ENCODE measurements at regions not wholly inside any gene's neighbourhood (a gene's known extent, or its start where the extent isn't known, plus 50 kb on each side); places are given as distances from the start of the nearest gene placed in this dataset.

DNA sequence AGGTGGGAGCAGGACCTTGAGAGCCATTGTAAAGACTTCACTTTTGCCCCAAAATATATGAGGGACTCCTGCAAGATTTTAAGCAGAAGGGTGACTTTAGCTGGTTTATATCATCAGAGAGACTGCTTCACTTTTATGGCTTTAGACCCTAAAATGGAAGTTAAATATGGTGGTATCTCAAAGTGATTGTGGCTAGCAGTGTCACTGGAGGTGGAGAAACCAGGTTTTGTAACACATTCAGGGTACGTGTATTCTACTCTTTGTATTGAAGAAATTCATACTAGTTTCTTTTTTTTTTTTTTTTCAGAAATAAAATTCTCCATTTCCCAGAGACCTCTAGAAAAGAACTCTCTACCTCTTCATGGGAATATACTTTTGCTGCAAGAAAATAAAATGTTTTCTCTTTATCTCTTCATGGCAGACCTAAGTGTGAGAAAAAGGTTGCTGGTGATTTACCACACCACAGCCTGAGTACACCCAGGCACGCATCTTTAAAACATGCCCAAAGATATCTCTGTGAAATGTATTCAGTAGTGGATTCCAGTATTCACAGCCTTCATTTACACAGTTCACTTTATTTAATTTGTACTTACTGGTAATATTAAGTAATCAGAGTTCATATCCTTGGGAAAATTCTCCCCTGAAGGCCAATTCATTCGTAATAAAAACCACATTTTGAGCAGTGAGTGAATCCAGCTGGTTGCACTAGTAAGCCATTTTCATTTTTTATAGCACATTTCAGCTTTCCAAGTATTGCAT lies 74.3 kb upstream of the GUCY1A1 start:
- no peak overlapping the region for H3K27ac ChIP-seq (ENCODE audit: control insufficient read depth, insufficient read depth, low read length)
- no peak for FAIRE-seq

DNA sequence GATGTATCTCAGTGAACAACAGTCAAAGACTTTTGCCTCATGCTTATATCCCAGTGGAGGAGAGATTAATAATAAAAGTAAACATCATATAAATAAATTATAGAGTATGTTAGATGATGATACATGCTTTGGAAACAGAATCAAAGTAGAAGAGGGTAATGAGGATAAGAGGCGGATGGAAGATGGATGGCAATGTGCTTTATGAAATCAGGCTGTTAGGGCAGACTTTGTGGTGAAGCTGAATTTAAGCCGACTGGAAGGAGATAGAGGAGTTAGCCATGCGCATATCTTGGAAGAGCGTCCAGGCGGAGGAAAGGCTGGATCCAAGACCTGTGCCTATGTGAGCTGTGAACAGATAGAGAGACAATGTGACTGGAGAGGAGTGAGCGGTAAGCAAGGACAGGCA lies 74.9 kb upstream of the GUCY1A1 start:
- FAIRE-seq, result no peak
- no peak for DNase-seq (ENCODE audit: low read depth, low spot score)
- TF ChIP-seq EZH2 (IDR thresholded peaks at IDR 0.05; ENCODE audit: low read length) (no peak), CTCF (optimal IDR thresholded peaks at IDR 0.05 in 1 of 3, IDR thresholded peaks at IDR 0.05 in 1 of 3, conservative IDR thresholded peaks at IDR 0.05 in 1 of 3; ENCODE audit: extremely low read depth in 1 of 3, insufficient read depth in 2 of 3, low read length in 3 of 3) (no peak)
- H3K4me3 ChIP-seq (ENCODE audit: control insufficient read depth in 2 of 3, extremely low read depth in 1 of 3, insufficient read depth in 2 of 3, low read depth in 1 of 3, low read length in 3 of 3), result no peak overlapping the region
- H3K4me1 ChIP-seq (ENCODE audit: control insufficient read depth, extremely low read depth, insufficient read depth, low read length), result no peaks in the 10 kb centered on the region
- H3K36me3 ChIP-seq (ENCODE audit: control insufficient read depth in 2 of 2, extremely low read depth in 1 of 2, insufficient read depth in 2 of 2, low read length in 2 of 2), result no peaks in the 10 kb centered on the region
- dilution Hi-C loops (cut with MboI; ENCODE audit: extremely low pct_ligation_motif_present, low sequenced_read_pairs), result no loop called here
- no peaks in the 10 kb centered on the region for H4K20me1 ChIP-seq (ENCODE audit: control insufficient read depth, extremely low read depth, insufficient read depth, low read length)
- H3K9ac ChIP-seq (ENCODE audit: control insufficient read depth, extremely low read depth, insufficient read depth, low read length), result no peak overlapping the region
- H2AFZ ChIP-seq (ENCODE audit: control insufficient read depth, low read length), result no peak overlapping the region
- no peaks in the 10 kb centered on the region for H3K9me3 ChIP-seq (ENCODE audit: control insufficient read depth, low read depth, low read length)
- H3K79me2 ChIP-seq (ENCODE audit: control insufficient read depth, insufficient read depth, low read length), result no peaks in the 10 kb centered on the region
- no peaks in the 10 kb centered on the region for H3K27me3 ChIP-seq (ENCODE audit: control insufficient read depth, extremely low read depth, insufficient read depth, low read length)
- no peaks in the 10 kb centered on the region for H3K9me1 ChIP-seq (ENCODE audit: control insufficient read depth, extremely low read depth, insufficient read depth, low read length)
- H3K27ac ChIP-seq (ENCODE audit: control insufficient read depth, insufficient read depth, low read length), result no peak overlapping the region
- no peak overlapping the region for H3K4me2 ChIP-seq (ENCODE audit: control insufficient read depth, extremely low read depth, insufficient read depth, low read depth, low read length)

More for the DNA sequence above, 74.3 kb upstream of the GUCY1A1 start:
- Histone ChIP-seq H3K4me1 (ENCODE audit: control insufficient read depth, extremely low read depth, insufficient read depth, low read length) (no peaks in the 10 kb centered on the region), H2AFZ (ENCODE audit: control insufficient read depth, low read length) (no peak overlapping the region), H3K9me1 (ENCODE audit: control insufficient read depth, extremely low read depth, insufficient read depth, low read length) (no peaks in the 10 kb centered on the region), H3K9me3 (ENCODE audit: control insufficient read depth, low read depth, low read length) (no peaks in the 10 kb centered on the region), H3K27me3 (ENCODE audit: control insufficient read depth, extremely low read depth, insufficient read depth, low read length) (no peaks in the 10 kb centered on the region), H3K4me3 (ENCODE audit: control insufficient read depth in 2 of 3, extremely low read depth in 1 of 3, insufficient read depth in 2 of 3, low read depth in 1 of 3, low read length in 3 of 3) (no peak overlapping the region), H3K9ac (ENCODE audit: control insufficient read depth, extremely low read depth, insufficient read depth, low read length) (no peak overlapping the region), H4K20me1 (ENCODE audit: control insufficient read depth, extremely low read depth, insufficient read depth, low read length) (no peaks in the 10 kb centered on the region), H3K4me2 (ENCODE audit: control insufficient read depth, extremely low read depth, insufficient read depth, low read depth, low read length) (no peak overlapping the region), H3K79me2 (ENCODE audit: control insufficient read depth, insufficient read depth, low read length) (no peaks in the 10 kb centered on the region), H3K36me3 (ENCODE audit: control insufficient read depth in 2 of 2, extremely low read depth in 1 of 2, insufficient read depth in 2 of 2, low read length in 2 of 2) (no peaks in the 10 kb centered on the region)
- no peak for TF ChIP-seq CTCF (optimal IDR thresholded peaks at IDR 0.05 in 1 of 3, IDR thresholded peaks at IDR 0.05 in 1 of 3, conservative IDR thresholded peaks at IDR 0.05 in 1 of 3; ENCODE audit: extremely low read depth in 1 of 3, insufficient read depth in 2 of 3, low read length in 3 of 3)
- TF ChIP-seq EZH2 (IDR thresholded peaks at IDR 0.05; ENCODE audit: low read length), result no peak
- no peak for DNase-seq (ENCODE audit: low read depth, low spot score)
- dilution Hi-C loops (cut with MboI; ENCODE audit: extremely low pct_ligation_motif_present, low sequenced_read_pairs), result no loop called here
